GM18951 (cell line): ENCODE measurements at regions not wholly inside any gene's neighbourhood (a gene's known extent, or its start where the extent isn't known, plus 50 kb on each side); places are given as distances from the start of the nearest gene placed in this dataset.

ENCODE experiments used
- POLR2A ChIP-seq: IDR thresholded peaks from 4 replicates; pipeline ENCODE4 v1.6.1; 2011; ENCODE audit warnings: mild to moderate bottlenecking; ENCODE audit not compliant: insufficient read length, insufficient read depth; ENCODE audit errors: extremely low read depth
- in situ Hi-C: fragments of 300-500 bp; cut with MboI; formaldehyde crosslinking; loops from one replicate; pipeline ENCODE4 v1.12.0; 2022; ENCODE audit warnings: low sequenced_read_pairs, mixed read lengths, inconsistent platforms; ENCODE audit not compliant: unreplicated experiment

GRCh38 chr12:64552510-64552909 lies 57.8 kb upstream of the RASSF3 start:
- in situ Hi-C loops, result loop anchor here (10.0 kb wide), 1 partner anchor 152 kb away; no protein-coding TSS in a partner anchor

- in situ Hi-C loops, result loop anchor here (10.0 kb wide), 1 partner anchor 151 kb away; no protein-coding TSS in a partner anchor
Observed at GRCh38 chr12:64553689-64554088, 56.6 kb upstream of the RASSF3 start.

- in situ Hi-C loops, result loop anchor here (10.0 kb wide), 1 partner anchor 149 kb away; no protein-coding TSS in a partner anchor
- no peak for TF ChIP-seq POLR2A
Observed at GRCh38 chr12:64556231-64556630, 54.1 kb upstream of the RASSF3 start.

GRCh38 chr12:64558754-64559153 lies 51.5 kb upstream of the RASSF3 start:
- TF ChIP-seq POLR2A, result no peak
- in situ Hi-C loops, result loop anchor here (10.0 kb wide), 1 partner anchor 146 kb away; no protein-coding TSS in a partner anchor

- in situ Hi-C loops, result no loop called here
- TF ChIP-seq POLR2A, result no peak
Observed at GRCh38 chr12:64560396-64561301, 49.6 kb upstream of the RASSF3 start.
